GM20431 (cell line): ENCODE measurements at regions not wholly inside any gene's neighbourhood (a gene's known extent, or its start where the extent isn't known, plus 50 kb on each side); places are given as distances from the start of the nearest gene placed in this dataset.
"Not testable (repeated sequence)": the region's sequence is repeated elsewhere in the genome, so short reads cannot be mapped to it uniquely, and the experiment has no call there.

Experiments used
- in situ Hi-C: fragments of 300-500 bp; cut with MseI, MboI; formaldehyde crosslinking; loops from one replicate; pipeline ENCODE4 v1.15.0; 2020; ENCODE audit warnings: low sequenced_read_pairs; ENCODE audit not compliant: unreplicated experiment

DNA sequence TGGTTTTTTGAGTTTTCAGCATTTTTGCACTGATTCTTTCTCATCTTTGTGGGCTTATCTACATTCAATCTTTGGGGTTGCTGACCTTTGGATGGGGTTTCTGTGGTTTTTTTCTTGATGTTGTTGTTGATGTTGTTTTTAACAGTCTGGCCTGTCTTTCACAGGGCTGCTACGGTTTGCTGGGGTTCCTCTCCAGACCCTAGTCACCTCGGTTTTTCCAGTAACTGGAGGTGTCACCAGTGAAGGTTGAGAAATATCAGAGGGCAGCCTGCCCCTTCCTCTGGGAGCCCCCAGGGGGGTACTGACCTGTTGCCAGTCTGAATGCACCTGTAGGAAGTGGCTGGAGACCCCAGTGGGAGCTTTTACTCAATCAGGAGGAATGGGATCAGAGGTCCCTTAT, 365.4 kb downstream of the JRKL start:
- in situ Hi-C loops: no loop called here

DNA sequence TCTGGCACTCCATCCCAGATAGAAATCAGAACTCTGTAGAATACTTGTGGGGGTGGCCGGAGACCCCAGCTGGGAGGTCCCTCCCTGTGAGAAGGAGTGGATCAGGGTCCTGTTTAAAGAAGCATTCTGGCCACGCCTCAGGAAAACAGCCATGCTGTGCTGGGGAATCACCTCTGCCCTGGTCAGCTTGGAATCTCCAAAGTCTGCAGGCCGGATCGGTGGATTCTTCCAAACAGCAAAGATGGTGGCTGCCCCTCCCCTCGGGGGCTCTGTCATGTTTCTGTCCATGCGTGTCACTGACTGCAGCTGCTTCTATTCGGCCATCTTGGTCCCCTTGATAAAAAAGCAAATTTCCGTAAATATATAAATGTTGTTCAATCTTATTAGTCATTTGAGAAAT, 365.9 kb downstream of the JRKL start:
- in situ Hi-C loops: no loop called here

DNA sequence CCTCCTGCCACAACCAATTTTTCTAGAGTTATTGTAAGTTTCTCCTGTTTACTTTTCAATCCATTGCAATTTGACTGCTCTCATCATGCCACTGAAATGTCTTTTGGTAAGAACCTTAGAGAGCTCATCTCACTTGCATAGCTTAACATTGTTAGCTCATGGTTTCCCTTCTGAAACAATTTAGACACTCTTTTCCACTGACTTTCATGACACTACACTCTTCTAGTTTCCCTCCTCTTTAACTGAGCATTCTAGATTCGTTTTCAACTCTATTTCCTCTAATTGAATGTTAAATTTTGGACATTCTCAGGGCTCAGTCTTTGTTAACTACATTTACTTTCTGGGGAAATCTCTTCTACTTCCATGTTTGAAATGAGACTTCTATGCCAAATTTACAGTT, 369.1 kb downstream of the JRKL start:
- in situ Hi-C loops: no loop called here

DNA sequence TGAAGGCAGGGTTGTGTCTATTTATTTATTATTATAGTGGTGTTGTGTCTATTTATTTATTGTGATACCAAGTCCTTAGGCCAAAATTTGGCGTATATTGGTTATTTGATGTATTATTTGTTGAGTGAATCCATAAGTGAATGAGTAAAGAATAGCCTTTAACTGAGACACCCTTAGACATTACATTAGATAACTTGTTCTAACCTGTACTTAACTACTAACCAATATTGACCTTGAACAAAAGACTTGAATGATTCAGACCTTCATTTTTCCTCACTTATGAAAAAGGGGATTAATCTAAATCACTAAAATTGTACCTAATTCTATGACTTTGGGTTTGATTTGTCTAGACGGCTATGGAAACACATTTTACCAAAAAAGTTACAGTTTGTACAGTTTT, 370.5 kb downstream of the JRKL start:
- in situ Hi-C loops: no loop called here

DNA sequence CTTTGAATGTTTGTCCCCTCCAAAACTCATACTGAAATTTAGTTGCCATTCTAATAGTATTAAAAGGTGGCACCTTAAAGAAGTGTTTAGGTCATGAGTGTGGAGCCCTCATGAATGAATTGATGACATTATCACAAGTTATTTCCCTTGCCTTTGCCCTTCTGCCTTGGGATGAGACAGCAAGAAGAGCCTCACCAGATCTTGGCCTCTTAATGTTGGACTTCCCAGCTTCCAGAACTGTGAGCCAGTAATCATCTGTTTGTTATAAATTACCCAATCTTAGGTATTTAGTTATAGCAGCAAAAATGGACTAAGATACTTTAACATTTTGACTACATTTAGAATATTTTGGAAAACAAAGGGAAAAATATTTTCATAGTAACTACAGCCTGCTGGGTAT, 371.0 kb downstream of the JRKL start:
- in situ Hi-C loops: no loop called here

DNA sequence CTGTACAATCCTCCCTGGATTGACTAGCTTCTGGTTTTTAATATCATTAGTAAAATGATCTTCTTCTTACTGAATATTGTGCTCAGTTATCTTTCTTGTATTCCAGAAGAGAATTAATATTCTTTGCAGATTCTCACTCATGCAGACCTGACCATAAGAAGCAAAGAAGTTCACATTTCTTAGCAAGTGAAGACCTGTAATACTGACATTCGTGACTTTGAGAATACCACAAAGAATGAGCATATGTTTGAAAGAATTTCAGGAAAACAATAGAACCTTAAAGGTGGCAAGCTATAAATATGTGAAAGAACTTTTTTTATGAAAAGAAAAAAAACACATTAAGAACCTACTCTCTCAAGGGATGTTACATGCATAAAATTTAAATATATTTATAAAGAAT, 371.6 kb downstream of the JRKL start:
- in situ Hi-C loops: no loop called here

DNA sequence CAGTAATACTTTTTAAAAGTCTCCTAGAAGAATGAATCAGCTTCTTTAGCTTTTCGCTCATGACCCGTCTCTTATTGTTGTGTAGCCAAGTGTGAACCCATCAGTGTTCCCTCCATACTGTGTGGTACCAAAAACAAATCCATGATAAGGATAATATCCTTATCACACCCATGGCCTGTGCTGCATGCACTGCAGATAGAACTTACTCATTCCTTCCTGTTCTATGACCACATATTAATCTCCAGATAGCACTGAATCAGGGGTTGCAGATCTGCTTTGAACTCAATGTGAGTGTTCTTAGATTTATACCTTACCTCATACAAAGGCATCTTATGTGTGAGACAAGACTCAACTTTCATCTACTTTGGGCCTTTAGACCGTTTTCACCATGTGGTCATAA, 373.4 kb downstream of the JRKL start:
- in situ Hi-C loops: no loop called here

DNA sequence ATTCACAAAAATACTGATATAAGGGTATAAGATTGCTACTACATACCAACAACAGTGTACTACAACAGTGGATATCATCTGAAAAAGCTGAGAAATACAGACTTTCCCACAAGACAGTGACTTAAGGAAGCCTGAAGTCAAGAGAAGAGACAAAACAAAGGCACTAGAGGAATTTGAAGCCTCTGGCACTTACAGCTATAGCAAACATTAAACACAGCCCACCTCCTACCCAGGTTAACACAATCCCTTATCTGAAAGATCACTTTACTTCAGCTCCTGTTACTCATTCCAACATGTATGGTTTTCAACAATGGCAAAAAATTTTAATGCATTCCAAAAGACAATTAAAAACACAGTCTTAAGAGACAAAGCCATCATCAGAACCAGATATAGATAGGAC, 388.5 kb downstream of the JRKL start:
- in situ Hi-C loops: no loop called here

DNA sequence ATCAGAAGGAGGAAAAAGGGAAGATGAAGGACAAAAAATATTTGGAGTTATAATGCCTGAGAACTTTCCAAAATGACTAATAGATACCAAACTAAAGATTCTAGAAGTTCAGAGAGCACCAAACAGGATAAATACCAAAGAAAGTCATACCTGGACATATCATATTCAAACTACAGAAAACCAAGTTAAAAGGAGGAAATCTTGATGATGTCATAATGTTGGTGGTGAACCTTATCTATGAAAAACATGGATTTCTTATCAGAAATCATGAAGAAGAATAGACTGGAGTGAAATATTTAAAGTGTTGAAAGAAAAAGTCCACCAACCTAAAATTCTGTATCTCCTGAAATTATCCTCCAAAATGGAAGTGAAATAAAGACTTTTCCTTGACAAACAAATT, 389.2 kb downstream of the JRKL start:
- in situ Hi-C loops: no loop called here

DNA sequence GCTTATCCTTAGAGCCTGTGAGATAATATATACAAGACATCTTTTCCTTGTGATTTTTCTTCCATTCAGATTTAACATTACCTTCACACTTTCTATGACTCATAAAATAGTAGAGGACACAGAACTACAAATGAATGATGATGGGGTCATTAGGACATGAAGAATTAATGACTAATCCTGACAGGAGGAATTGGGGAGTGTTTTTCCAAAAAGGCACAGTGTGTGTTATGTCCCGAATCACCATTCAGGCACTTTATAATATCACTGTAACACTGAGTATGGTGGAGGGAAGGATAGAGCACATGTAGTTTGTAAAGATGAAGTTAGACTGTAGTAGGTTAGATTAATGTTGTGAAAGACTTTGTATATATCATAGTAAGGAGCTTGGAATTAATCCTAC, 391.3 kb downstream of the JRKL start:
- in situ Hi-C loops: no loop called here

DNA sequence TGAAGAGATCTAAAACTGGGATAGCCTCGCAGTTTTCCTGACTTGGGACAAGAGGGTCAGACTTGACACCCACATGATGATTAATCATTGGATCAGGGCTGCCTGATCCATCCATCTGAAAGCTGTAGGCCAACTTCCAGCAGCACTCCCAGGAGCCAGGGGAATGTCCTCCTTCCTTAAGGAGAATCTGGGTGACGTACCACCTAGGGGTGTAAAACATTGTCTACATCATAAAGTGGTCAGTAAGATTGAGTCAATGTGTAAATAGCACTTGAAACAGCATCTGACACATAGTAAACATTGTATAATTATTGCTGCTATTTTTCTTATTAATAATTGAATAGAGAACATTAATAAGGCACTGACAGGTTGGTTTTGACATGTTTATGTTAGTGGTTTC, 392.8 kb downstream of the JRKL start:
- in situ Hi-C loops: no loop called here

DNA sequence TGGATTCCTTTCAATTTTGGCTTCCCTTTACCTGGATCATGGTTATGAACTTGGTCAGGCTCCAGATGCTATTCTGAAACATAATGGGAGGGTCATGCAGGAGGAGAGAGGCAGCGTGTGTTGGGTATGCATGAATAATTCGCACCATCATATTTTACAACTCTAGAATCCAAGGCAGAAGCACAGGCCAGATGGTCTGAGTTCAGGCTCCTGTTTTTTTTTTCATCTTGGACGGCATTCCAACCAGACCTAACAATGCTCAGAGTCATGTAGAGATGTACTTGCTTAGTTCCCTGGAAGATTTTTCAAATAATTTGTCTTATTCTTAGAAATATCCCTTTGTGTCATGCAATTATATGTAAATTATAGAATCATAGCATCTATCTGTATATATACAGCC, 393.5 kb downstream of the JRKL start:
- in situ Hi-C loops: no loop called here

DNA sequence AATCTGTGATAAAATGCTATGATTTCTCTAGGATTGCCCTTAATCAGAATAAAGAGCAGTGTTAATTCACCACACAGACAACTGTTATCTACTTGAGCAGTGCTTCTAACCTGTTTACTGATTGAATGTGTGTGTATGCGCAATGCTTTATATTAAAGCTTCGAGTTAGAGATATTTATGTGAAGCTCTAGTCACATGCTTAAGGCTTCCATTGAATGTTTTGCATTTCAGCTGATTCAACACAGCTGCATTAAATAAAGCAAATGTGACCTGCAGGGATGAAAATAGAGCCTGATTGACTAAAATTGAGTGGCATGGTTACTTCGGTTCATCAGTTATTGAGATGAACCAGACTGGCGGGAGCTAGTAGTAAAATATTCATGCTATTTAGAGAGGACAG, 395.3 kb downstream of the JRKL start:
- in situ Hi-C loops: no loop called here

DNA sequence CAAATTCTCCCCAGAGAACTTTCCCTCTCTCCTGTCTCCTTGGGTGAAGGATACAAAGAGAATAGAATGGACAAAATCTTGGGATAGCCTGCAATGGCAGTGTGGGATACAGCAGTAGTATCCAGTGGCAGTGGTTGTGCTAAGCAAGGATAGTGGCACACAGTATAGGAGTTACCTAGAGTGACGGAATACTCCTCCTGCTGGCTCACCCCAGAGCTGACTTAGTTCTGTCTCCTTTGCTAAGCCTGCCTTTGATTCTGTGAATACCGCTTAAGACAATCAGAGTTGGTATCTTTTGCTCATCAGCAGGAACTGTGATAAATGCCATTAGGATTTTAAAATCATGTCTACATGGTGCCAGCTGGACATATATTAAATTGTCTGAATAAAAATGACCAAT, 404.3 kb downstream of the JRKL start:
- in situ Hi-C loops: no loop called here

DNA sequence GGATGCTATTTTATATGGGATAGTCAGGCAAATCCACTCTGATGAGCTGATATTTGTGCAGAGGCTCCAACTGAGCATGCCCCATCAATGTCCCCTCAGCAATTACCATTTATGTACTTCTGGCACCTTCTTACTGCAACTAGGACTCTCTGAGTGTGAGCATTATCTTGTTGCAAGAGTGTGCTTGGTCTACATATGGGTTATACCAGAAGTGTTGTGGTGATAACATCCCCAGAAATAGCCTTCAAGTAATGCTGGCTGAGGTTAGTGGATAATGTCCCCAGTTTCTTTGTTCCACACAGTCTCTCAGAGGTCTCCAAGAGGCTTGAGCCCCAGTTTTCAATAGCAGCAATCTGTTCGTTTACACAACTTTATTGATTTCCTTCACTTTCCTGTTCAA, 408.6 kb downstream of the JRKL start:
- in situ Hi-C loops: no loop called here

DNA sequence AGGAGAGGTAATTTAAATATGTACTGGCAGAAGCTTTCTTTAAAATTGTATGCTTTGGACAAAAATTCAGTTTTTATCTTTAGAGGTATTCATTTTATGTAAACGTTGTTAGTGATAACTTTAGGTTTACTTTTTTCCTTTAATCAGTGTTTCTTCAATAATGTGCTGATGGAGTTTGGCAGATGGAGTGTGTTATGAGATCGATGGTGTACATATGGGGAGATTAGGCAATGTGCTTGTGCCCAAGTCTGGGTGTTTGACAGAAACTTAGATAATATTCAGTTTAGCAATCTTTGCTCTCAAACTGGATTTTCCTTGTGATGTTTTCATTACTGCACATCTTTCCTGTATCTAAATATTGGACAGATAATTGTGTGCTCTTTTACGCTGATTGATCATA, 425.4 kb downstream of the JRKL start:
- in situ Hi-C loops: no loop called here

DNA sequence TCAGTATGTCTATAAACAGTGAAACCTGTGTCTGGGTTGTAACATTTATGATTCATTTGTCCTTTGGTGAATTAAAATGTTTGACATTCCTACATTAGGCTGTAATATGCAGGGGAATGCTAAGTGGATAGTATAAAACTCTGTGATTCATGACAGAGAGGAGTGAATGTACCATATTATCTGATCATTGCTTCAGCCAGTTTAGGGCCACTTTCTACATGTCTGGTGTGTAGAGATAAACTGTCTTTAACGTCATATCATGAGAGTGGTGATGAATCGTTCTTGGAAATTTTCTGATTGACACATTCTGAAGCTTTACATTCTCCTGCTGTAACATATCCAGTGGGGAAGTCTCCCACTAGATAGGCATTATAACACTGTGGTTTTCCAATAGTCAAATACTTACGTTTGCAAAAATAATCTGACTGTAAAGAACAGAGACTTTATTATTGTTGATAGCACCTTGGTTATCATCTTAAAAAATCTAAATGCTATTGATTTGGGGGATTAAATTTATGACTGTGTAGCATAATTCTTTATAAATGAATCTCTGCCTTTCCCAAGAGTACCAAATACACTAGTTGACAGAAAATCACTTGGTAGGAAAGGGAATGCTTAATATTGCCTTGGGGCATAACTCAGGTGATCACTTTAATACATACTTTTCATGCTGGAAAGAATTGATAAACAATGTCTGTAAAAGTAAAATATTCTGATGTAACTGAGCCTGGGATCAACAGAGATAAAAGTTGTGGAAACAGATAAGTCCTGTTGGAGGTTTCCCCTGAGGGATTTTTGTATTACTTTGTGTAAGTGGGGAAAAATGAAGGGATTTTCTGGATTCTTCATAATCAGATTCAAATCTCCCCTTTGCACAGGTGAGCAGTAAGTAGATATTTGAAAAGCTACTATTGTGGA, 427.9 kb downstream of the JRKL start:
- in situ Hi-C loops: no loop called here

DNA sequence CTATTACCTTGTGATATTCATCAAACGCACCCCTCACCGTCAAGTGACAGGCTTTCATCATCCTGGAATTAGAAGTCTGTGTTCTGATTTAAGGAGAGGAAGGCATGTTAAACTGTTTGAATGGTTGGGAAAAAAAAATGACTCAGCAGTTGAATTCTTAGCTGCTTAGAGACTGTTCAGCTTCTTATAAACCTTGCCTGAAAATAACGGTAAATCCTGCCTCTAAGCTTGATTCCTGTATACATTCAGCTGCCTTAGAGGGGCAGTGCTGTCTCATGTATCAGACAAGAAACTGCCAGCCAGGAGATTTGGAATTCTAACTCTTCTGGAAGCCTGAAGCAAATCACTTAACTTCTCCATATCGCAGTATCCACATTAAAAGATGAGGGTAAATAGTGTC, 437.4 kb downstream of the JRKL start:
- in situ Hi-C loops: no loop called here

DNA sequence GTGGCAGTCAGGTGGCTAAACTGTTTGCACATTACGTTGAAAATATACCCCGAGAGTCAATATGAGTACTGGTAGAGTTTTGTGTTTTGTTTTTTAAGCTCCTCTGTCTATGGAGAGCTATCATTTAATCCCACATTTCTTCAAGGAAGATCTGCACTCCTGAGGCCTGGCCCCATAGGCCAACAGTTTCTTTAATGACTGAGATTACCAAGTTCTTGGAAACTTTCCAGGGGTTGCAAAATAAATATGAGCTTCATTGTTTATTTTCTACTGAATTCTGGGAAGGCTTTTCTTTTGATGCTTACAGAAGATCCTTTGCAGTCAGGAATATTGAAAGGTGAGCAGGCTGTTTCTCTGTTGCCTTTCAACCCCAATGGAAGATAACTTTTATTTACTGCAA, 452.0 kb downstream of the JRKL start:
- in situ Hi-C loops: no loop called here

DNA sequence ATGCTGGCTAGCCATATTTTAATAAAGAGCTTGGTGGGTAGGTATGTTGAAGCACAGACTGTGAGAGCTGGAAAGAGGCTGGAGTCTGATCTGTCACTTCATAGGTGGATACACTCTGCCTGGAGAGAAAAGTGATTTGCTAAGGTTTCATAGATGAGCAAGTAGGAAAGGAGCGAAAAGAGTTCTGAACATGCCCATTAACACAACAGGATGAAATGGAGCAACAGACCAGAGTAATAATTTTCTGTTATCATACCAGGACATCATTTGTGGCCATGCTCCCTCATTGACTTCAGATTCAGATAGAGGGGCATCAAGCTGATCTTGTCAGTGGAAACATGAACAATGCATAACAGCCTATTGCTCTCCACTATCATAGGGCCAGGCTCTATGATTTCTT, 452.9 kb downstream of the JRKL start:
- in situ Hi-C loops: no loop called here

DNA sequence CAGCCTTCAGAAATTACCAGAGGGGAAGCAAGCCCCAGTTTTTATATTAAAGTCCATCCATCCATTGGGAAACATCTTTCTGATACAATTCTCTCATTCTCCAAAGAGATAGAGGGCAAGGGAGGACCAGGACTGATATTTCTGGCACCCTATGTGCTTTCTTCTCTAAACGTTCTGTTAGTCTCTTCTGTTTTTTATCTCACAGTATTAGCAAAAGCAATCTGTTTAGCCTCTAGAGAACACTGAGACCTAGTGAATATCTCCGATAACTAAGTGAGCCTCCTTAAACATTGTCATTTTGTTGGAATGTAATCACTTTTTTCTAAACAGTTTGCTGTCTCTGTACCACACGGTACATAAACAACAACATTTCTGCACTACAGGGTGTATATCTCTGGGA, 464.6 kb downstream of the JRKL start:
- in situ Hi-C loops: no loop called here

DNA sequence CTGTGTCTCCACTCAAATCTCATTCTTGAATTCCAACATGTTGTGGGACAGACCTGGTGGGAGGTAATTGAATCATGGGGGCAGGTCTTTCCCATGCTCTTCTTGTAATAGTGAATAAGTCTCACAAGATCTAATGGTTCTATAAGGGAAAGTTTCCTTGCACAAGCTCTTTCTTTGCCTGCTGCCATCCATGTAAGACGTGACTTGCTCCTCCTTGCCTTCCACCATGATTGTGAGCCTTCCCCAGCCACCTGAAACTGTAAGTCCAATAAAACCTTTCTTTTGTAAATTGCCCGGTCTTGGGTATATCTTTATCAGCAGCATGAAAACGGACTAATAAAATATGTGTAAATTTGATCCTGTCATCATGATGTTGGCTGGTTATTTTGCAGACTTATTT, 471.9 kb downstream of the JRKL start:
- in situ Hi-C loops: not testable (repeated sequence)
